Vagina (tissue), 2 donors: ENCODE measurements at regions not wholly inside any gene's neighbourhood (a gene's known extent, or its start where the extent isn't known, plus 50 kb on each side); places are given as distances from the start of the nearest gene placed in this dataset.

Experiments
- POLR2A ChIP-seq, 2 donors: fragments of 450-650 bp; IDR thresholded peaks; one replicate each; pipeline ENCODE4 v1.6.1; 2017; ENCODE audit warnings: antibody characterized with exemption in 2 of 2, mild to moderate bottlenecking in 2 of 2, moderate library complexity in 2 of 2
- TF ChIP-seq, protein P1 (sequence below), 3 experiments: fragments of 450-650 bp in 2 of 3; fragments of 200-600 bp in 1 of 3; sonication (generic) in 1 of 3; IDR thresholded peaks; one replicate each; pipeline ENCODE4 v1.5.1; 2017 to 2019; ENCODE audit warnings: antibody characterized with exemption in 3 of 3, mild to moderate bottlenecking in 2 of 3, moderate library complexity in 2 of 3

- TF ChIP-seq, protein P1, sequence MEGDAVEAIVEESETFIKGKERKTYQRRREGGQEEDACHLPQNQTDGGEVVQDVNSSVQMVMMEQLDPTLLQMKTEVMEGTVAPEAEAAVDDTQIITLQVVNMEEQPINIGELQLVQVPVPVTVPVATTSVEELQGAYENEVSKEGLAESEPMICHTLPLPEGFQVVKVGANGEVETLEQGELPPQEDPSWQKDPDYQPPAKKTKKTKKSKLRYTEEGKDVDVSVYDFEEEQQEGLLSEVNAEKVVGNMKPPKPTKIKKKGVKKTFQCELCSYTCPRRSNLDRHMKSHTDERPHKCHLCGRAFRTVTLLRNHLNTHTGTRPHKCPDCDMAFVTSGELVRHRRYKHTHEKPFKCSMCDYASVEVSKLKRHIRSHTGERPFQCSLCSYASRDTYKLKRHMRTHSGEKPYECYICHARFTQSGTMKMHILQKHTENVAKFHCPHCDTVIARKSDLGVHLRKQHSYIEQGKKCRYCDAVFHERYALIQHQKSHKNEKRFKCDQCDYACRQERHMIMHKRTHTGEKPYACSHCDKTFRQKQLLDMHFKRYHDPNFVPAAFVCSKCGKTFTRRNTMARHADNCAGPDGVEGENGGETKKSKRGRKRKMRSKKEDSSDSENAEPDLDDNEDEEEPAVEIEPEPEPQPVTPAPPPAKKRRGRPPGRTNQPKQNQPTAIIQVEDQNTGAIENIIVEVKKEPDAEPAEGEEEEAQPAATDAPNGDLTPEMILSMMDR (IDR thresholded peaks at IDR 0.05), result no peak
- TF ChIP-seq POLR2A (IDR thresholded peaks at IDR 0.05), result no peak
These were observed 1691.5 kb downstream of the MAT2B start for GRCh38 chr5:165196961-165197360.
